Smooth muscle cell (in vitro differentiated cells): ENCODE measurements at regions not wholly inside any gene's neighbourhood (a gene's known extent, or its start where the extent isn't known, plus 50 kb on each side); places are given as distances from the start of the nearest gene placed in this dataset.

Experiments
- DNase-seq: peaks from one replicate; lab custom pipeline; 2025; ENCODE audit not compliant: unreplicated experiment; lab: John Stamatoyannopoulos, UW
- H2AFZ ChIP-seq: fragments of 200-600 bp; sonication (generic); 2 replicates; pipeline ENCODE4 v1.6.0; 2016; ENCODE audit warnings: antibody characterized with exemption, low read depth, mild to moderate bottlenecking
- H3F3A ChIP-seq: fragments of 200-600 bp; sonication (generic); 2 replicates; pipeline ENCODE4 v1.6.0; 2017; ENCODE audit warnings: antibody characterized with exemption, low read depth
- H3K27ac ChIP-seq: fragments of 200-600 bp; sonication (generic); 2 replicates; pipeline ENCODE4 v1.5.1; 2016; ENCODE audit warnings: low read depth, mild to moderate bottlenecking
- H3K27me3 ChIP-seq: fragments of 200-600 bp; sonication (generic); 2 replicates; pipeline ENCODE4 v1.6.1; 2016; ENCODE audit warnings: low read depth, mild to moderate bottlenecking
- H3K36me3 ChIP-seq: fragments of 200-600 bp; sonication (generic); 2 replicates; pipeline ENCODE4 v1.5.1; 2016; ENCODE audit warnings: low read depth
- H3K4me1 ChIP-seq: fragments of 200-600 bp; sonication (generic); 2 replicates; pipeline ENCODE4 v1.5.1; 2016; ENCODE audit warnings: low read depth
- H3K4me2 ChIP-seq: fragments of 200-600 bp; sonication (generic); 2 replicates; pipeline ENCODE4 v1.6.0; 2016; ENCODE audit warnings: mild to moderate bottlenecking
- H3K4me3 ChIP-seq: fragments of 200-600 bp; sonication (generic); 2 replicates; pipeline ENCODE4 v1.5.1; 2016; ENCODE audit warnings: mild to moderate bottlenecking
- H3K79me2 ChIP-seq: fragments of 200-600 bp; sonication (generic); 2 replicates; pipeline ENCODE4 v1.6.0; 2016; ENCODE audit warnings: low read depth, mild to moderate bottlenecking
- H3K9ac ChIP-seq: fragments of 200-600 bp; sonication (generic); 2 replicates; pipeline ENCODE4 v1.6.0; 2016; ENCODE audit warnings: low read depth
- H3K9me3 ChIP-seq: fragments of 200-600 bp; sonication (generic); replicated peaks from 2 replicates; pipeline ENCODE4 v1.5.1; 2016; ENCODE audit warnings: low read depth
- H4K20me1 ChIP-seq: fragments of 200-600 bp; sonication (generic); 2 replicates; pipeline ENCODE4 v1.6.0; 2016; ENCODE audit warnings: low read depth
- WGBS: methylation state at CpG from one replicate; pipeline ENCODE4 v1.1.7; 2016; ENCODE audit warnings: low lambda C conversion rate; 5-methylcytosine and 5-hydroxymethylcytosine counted together
- TF ChIP-seq, protein P1 (sequence below): fragments of 200-600 bp; sonication (generic); IDR thresholded peaks from 2 replicates; pipeline ENCODE4 v1.5.1; 2017; ENCODE audit warnings: borderline replicate concordance, mild to moderate bottlenecking, antibody characterized with exemption; ENCODE audit not compliant: insufficient read depth, poor library complexity, severe bottlenecking

- Histone ChIP-seq H3K36me3 (no peaks in the 10 kb centered on the region), H3K4me1 (peaks cover 6% of the 10 kb centered on the region), H3K27ac (peak overlapping the region; percentile 71), H3K27me3 (no peaks in the 10 kb centered on the region), H2AFZ (no peak overlapping the region), H3K79me2 (no peaks in the 10 kb centered on the region), H3F3A (peaks cover 16% of the 10 kb centered on the region), H3K4me2 (no peak overlapping the region), H3K9me3 (no peaks in the 10 kb centered on the region), H3K4me3 (no peak overlapping the region), H3K9ac (no peak overlapping the region), H4K20me1 (no peaks in the 10 kb centered on the region)
- TF ChIP-seq, protein P1, sequence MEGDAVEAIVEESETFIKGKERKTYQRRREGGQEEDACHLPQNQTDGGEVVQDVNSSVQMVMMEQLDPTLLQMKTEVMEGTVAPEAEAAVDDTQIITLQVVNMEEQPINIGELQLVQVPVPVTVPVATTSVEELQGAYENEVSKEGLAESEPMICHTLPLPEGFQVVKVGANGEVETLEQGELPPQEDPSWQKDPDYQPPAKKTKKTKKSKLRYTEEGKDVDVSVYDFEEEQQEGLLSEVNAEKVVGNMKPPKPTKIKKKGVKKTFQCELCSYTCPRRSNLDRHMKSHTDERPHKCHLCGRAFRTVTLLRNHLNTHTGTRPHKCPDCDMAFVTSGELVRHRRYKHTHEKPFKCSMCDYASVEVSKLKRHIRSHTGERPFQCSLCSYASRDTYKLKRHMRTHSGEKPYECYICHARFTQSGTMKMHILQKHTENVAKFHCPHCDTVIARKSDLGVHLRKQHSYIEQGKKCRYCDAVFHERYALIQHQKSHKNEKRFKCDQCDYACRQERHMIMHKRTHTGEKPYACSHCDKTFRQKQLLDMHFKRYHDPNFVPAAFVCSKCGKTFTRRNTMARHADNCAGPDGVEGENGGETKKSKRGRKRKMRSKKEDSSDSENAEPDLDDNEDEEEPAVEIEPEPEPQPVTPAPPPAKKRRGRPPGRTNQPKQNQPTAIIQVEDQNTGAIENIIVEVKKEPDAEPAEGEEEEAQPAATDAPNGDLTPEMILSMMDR = no peak
- WGBS = 97% methylated on average over 2 of the region's 2 CpGs
- no peak for DNase-seq
Measured at GRCh38 chr3:64860536-64860870, 172.7 kb upstream of the ADAMTS9 start.

DNA sequence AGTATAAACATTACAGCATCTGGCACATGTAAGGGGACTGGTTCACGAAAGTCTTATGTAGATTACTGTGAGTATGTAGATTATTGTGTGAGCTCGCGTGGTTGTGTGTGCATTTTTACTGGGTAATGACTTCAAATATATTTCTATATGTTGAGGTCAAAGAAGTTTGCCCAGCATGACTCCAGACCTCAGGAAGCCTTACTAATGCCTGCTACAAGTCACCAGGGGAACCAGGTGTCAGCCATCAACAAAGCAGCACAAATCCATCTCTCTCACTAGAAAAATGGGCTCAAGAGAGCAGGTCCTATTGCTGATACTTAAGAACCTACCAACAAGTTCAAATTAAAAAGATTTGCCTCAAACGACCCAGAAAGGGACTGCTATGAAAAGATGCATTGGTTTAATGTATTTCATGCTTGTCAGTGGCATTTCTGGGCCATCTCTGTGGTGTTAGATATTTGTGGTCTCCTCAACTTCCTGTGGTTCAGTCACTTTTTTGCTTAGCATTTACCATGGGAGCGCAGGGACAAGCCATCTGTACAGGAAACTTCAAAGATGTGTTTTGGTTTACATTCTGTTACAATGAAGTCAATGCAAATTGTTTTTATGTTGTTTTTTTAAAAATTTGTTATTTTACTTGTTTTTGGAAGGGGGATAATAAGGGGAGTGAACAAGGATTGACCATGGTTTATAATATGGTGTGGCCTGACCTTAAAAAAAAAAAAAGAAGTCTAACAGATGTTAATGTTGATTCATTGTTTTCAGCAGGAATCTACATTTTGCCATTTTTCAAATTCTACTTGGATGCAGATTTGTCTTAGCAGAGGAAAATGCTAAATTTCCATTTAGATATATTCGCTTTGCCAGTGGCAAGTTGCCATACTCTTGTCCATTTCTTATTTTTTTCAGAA lies 172.1 kb upstream of the ADAMTS9 start:
- no peaks in the 10 kb centered on the region for H3K9me3 ChIP-seq
- no peak overlapping the region for H2AFZ ChIP-seq
- no peaks in the 10 kb centered on the region for H3K36me3 ChIP-seq
- peak overlapping the region; percentile 5 for H3K9ac ChIP-seq
- TF ChIP-seq, protein P1 = no peak
- H3K79me2 ChIP-seq = no peaks in the 10 kb centered on the region
- peaks cover 13% of the 10 kb centered on the region for H3F3A ChIP-seq
- H3K27ac ChIP-seq = peak overlapping the region; percentile 71
- WGBS = 51% methylated on average over 6 of the region's 6 CpGs
- H3K27me3 ChIP-seq = no peaks in the 10 kb centered on the region
- H3K4me3 ChIP-seq = no peak overlapping the region
- no peak for DNase-seq
- no peaks in the 10 kb centered on the region for H3K4me1 ChIP-seq
- H3K4me2 ChIP-seq = peak overlapping the region; percentile 0
- no peaks in the 10 kb centered on the region for H4K20me1 ChIP-seq

- H4K20me1 ChIP-seq = no peaks in the 10 kb centered on the region
- peaks cover 13% of the 10 kb centered on the region for H3F3A ChIP-seq
- H3K79me2 ChIP-seq = no peaks in the 10 kb centered on the region
- TF ChIP-seq, protein P1 = no peak
- H3K4me1 ChIP-seq = no peaks in the 10 kb centered on the region
- no peaks in the 10 kb centered on the region for H3K9me3 ChIP-seq
- H3K4me3 ChIP-seq = no peak overlapping the region
- H3K36me3 ChIP-seq = no peaks in the 10 kb centered on the region
- no peak overlapping the region for H2AFZ ChIP-seq
- WGBS = 60% methylated on average over 3 of the region's 3 CpGs
- H3K27ac ChIP-seq = no peak overlapping the region
- no peak overlapping the region for H3K9ac ChIP-seq
- no peaks in the 10 kb centered on the region for H3K27me3 ChIP-seq
- no peak overlapping the region for H3K4me2 ChIP-seq
- no peak for DNase-seq
Measured at GRCh38 chr3:64856977-64857516, 169.2 kb upstream of the ADAMTS9 start.
